GM18858 (cell line): ENCODE measurements at regions not wholly inside any gene's neighbourhood (a gene's known extent, or its start where the extent isn't known, plus 50 kb on each side); places are given as distances from the start of the nearest gene placed in this dataset.
"Not testable (repeated sequence)": the region's sequence is repeated elsewhere in the genome, so short reads cannot be mapped to it uniquely, and the experiment has no call there.

ENCODE experiments used
- ATAC-seq: cut with Tn5 transposase; IDR thresholded peaks from one replicate; pipeline ENCODE4 v1.9.1; 2021; ENCODE audit not compliant: unreplicated experiment

DNA sequence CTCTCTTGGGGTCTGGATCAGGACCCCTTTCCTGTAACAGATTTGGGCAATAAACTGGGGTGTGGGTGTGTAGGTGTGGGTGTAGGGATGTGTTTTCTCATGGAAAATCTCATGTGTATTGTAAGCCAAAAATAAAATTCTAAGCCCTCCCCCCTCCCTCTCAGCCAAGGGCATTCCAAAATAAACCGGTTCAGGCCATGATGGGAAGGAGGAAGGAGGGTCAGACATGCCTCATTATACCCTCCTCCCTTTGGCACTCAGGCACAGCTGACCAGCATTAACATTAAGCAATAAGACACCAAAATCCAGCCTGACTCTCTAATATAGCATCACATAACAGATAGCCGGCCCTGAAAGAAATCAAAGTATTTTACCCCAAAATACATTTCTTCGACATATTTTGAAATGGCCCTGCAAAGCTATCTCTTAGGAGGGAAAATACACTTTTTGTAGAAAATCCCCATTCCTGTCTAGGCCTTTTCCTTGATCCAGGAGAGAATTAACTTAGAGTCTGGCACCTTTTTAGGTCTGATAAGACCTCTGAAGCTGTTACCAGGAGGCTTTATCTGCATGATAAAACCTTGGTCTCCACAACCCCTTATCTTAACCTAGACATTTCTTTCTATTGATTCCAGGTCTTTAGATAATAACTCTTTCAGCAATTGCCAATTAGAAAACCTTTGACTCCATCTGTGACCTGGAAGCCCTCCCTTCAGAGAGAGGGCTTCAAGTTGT, 128.7 kb upstream of the COL5A2 start:
- ATAC-seq: no peak

DNA sequence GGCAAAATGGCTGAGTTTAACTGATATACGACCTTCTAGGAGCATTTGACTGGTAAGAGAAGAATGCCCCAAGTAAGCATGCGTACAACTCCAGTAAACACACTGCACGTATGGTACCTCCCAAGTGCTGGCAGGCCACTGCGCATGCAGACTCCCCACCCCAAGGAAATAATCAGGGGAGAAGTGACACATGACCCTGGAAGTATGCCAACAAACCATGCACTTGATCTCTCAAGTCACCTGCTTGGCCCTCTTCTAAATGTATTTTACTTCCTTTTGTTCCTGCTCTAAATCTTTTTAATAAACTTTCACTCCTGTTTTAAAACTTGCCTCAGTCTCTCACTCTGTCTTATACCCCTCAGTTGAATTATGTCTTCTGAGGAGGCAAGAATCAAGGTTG, 129.8 kb upstream of the COL5A2 start:
- ATAC-seq: no peak

GRCh38 chr2:189312211-189312610, 129.1 kb upstream of the WDR75 start:
- no peak for ATAC-seq

DNA sequence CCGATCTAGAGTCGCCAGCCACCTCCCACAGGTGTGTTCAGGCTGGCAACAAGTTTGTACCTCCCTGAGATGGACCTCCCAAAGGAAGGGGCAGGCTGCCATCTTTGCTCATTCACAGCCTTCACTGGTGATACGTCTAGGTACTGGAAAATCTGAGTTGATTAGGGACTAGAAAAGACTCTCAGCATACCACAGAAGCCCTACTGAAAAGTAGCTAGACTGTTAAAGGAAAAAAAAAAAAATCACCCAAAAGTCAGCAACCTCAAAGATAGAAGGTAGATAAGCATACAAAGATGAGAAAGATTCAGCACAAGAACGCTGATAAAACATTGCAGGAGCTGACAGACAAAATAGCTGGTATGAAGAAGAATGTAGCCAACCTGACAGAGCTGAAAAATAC, 128.6 kb upstream of the WDR75 start:
- ATAC-seq: no peak

- no peak for ATAC-seq
Measured at GRCh38 chr2:189318761-189319160, 122.5 kb upstream of the WDR75 start.

- ATAC-seq: not testable (repeated sequence)
Measured at GRCh38 chr2:189319424-189319823, 121.8 kb upstream of the WDR75 start.

DNA sequence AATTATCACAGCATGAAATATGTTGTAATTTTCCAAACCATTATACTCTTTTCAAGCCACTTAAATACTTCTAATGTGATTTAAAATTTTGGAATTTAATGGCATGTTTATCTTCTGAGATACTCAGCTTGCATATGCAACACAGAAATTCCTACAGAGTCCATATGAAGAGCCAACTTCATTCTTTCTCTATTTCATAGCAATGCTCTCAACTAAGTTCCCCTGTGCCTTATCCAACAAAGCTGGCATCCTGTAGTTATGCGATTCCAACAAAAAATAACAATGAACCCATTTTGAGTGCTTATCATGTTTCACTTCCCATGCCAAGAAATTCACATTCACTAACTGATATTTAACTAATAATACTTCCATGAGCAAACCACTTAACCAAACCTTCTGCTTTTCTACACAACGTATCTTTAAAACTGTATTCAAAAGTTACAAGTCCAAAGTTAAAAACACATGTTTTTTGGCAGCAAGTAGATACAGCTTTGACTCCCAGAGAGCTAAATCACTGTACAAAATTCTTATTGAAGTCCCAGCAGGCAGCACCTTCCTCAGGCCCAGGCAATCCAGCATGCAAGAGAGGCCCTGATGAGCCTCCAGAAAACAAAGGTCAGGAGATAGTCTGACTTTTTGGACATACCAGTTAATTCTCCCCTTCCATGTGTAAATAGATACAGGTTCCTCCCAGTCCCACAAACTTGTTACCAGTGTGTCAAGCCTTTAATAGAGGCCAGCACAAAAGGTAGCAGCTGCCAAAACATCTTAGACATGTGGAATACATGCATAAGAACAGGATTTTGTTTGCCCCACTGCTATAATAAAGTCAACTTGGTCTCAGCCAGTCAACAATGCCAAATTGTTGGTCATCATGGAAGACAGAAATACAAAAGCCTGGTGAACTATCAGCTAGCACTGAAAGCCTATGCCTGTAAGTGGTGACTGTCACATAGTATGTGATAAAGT, 113.1 kb upstream of the WDR75 start:
- no peak for ATAC-seq

DNA sequence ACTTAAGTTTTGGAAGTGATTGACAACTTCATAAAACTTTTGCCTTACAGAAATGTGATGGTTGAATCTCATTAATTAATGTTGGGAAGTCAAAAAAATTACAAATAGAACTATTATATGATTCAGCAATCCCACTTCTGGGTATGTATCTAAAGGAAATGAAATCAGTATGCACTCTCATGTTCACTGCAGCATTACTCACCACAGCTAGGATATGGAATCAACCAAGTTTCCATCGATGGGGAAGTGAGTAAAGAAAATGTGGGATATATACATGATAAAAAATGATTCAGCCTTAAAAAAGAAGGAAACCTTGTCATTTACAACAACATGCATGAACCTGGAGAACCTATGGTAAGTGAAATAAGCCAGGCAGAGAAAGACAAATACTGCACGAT, 112.4 kb upstream of the WDR75 start:
- ATAC-seq: no peak

DNA sequence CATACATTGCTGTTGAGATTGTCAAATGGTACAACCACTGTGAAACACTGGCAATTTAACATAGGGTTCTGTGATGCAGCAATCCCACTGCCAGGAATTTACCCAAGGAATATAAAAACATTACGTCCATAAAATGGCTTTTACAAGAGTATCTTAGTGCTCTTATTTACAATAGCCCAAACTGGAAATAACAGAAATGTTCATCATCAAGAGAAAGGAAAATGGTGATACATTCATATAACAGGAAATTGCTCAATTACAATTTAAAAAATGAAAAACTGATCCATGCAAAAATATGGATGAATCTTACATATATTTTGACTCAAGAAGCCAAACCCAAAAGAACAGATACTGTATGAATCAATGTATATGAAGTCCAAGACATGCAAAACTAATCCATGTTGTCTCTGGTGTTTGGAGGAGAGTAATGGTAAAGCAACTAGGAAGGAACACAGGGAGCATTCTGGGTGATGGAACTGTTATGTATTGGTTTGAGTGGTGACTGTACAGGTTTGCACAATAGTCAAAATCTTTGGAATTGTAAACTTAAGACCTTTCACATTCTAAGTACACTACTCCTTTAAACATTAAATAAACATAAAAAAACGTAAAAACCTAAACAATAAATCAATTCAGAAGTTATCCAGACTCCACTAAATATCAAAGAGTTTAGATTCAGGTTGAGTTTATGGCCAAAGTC, 104.8 kb upstream of the WDR75 start:
- no peak for ATAC-seq

GRCh38 chr2:189337656-189338055, 103.6 kb upstream of the WDR75 start:
- no peak for ATAC-seq

DNA sequence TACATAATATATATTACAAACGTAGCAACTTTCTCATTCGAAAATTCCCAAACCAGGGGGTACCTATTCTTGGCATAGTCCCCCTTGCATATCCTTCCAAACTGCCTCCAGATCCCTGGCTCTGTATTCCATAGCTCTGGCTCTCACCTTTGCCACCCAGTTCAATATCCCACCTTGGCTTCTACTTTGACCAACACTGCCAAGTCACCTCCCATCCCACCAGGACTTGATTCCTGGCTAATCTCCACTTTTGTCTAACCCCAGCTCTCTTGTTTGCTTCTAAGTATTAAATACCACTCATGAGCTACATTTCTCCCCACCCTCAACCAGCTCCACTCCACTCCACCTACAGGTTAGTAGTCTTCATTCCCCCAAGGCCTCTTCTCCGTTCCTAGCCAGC, 103.2 kb upstream of the WDR75 start:
- no peak for ATAC-seq

GRCh38 chr2:189341077-189341476, 100.2 kb upstream of the WDR75 start:
- ATAC-seq: no peak

DNA sequence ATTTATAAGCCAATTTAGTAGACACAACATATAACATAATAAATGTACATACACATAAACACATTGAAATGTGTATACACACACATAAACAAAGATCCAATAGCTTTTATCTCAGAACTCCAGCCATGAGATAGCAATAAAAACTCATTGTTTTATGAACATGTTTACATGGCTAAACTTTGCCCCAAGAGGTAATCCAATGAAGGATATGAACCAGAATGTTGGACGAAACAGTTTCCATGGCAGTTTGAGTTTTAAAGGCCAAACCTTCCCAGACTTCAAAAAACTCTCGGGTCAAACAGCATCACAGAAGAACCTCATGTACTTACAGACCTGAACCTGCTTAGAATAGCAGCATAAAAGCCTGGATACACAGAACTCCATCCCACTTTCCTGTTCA, 97.2 kb upstream of the WDR75 start:
- ATAC-seq: no peak

DNA sequence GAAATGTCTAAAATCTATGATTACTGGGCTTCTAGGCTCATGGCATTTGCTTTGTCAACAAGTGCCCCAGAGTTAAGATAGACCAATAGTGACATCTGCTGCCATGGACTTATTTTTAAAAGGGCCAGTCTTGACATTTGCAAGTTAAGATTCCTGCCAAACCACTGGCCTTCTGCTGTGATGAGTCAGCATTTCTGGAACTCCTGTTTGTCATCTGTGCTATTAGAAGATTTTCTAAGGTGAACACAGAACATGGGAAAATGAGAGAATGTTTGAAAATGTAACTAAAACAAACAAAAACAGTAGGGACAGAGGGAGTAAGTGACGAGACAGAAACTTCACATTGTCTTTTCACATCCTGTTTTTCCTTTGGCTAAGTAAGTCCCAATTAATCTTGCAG, 93.7 kb upstream of the WDR75 start:
- peak; percentile 71 for ATAC-seq

DNA sequence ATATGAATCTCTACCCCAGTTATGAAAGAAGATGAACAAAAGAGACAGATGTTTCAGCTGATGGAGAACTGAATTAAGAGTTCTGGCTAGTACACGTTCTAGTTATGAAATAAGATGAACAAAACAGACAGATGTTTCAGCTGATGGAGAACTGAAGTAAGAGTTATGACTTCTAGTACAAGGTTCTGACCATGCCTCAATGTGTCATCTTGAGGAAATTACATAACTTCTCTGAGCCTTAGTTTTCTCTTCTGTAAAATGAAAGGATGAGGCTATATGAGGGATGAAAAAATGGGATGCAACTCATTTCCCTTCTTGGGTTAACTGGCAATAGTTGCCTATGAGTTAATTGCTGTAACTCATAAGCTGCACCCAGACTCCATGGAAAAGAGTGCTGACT, 92.9 kb upstream of the WDR75 start:
- ATAC-seq: no peak

DNA sequence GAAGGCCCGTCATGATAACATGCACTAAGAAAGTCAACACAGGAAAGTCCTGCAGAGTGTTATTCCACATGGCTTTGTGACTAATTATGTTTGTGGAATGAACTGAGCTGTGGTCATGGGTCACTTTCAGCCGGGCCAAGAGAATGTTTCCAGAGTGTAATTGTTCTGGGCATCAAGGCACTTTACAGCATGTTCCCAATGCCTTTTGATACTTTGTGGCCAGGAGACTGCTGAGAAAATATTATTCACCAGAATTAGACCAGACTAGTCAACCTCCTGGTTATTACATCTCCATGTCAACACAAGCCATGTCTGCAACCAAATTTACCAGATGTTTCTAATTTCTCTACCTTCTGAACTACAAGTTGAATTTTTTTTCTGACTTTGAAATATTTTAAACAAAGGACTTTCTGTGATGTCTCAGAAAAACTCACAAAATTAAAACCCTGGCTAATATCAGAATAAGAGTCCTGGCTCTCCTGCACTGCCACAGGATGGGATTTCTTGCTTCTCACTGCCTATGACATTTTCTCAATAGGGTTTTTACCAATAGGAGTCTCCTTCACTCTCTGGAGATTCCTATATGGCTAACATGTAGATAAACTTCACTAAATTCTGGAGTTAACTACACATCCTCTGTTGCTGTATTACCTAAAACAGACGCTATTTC, 90.6 kb upstream of the WDR75 start:
- ATAC-seq: no peak

GRCh38 chr2:189351933-189352332, 89.3 kb upstream of the WDR75 start:
- not testable (repeated sequence) for ATAC-seq

DNA sequence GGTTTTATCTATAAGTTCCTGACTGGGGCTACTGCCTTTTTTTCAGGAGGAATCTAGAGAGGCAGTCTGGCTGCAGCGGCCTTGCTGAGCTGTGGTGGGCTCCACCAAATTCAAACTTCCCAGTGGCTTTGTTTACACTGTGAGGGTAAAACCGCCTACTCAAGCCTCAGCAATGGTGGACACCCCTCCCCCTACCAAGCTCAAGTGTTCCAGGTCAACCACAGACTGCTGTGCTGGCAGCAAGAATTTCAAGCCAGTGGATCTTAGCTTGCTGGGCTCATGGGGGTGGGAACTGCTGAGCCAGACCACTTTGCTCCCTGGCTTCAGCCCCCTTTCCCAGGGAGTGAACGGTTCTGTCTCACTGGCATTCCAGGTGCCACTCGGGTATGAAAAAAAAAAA, 83.9 kb upstream of the WDR75 start:
- not testable (repeated sequence) for ATAC-seq

DNA sequence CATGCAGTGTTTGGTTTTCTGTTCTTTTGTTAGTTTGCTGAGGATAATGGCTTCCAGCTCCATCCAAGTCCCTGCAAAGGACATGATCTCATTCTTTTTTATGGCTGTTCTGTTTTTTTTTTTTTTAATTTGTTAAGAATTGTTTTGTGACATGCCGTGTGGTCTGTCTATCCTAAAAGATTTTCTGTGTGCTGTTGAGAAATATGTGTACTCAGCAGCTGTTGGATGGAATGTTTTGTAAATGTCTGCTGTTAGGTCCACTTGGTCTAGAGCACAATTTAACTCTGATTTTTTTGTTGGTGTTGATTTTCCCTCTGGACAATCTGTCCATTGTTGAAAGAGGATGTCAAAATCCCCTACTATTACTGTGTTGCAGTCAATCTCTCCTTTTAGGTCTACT, 80.4 kb upstream of the WDR75 start:
- no peak for ATAC-seq

DNA sequence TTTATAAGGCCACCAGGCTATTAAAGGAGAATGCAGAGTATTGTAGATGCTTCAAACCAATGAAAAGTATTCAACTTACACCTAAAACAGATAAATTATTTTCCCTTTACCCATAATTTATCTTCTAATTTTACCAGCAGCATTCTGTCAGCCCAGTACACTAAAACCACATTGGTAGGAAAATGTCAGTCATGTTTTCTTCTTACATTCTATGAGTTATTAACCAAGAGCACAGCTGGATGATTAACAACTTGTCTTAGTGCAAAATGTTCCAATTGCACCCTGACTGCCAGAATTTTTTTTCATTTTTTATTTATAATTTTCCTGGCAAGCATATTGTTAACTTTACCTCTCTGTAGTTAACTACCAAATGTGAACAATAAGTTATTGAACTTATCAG, 79.0 kb upstream of the WDR75 start:
- ATAC-seq: no peak

- ATAC-seq: no peak
Measured at GRCh38 chr2:189363559-189363958, 77.7 kb upstream of the WDR75 start.
